Esophagus muscularis mucosa (tissue), 3 donors: ENCODE measurements at regions not wholly inside any gene's neighbourhood (a gene's known extent, or its start where the extent isn't known, plus 50 kb on each side); places are given as distances from the start of the nearest gene placed in this dataset.

ENCODE experiments used
- EP300 ChIP-seq: sonication (generic); formaldehyde crosslinking; IDR thresholded peaks from one replicate; pipeline ENCODE4 v1.6.1; 2017; ENCODE audit warnings: antibody characterized with exemption
- POLR2AphosphoS5 ChIP-seq, 2 donors: sonication (generic); formaldehyde crosslinking; IDR thresholded peaks; one replicate each; pipeline ENCODE4 v1.6.1; 2017; ENCODE audit warnings: antibody characterized with exemption in 2 of 2

GRCh38 chr10:78479467-78479866 is 445.8 kb downstream of the RPS24 start:
- TF ChIP-seq POLR2AphosphoS5 (IDR thresholded peaks at IDR 0.05) (no peak), EP300 (no peak)
